HL-60 (cell line): ENCODE measurements at regions not wholly inside any gene's neighbourhood (a gene's known extent, or its start where the extent isn't known, plus 50 kb on each side); places are given as distances from the start of the nearest gene placed in this dataset.

Experiments
- DNase-seq, 2 experiments: peaks; one replicate each; pipeline ENCODE4 v3.0.0-alpha.2; 2010 to 2020; ENCODE audit warnings: low read depth in 1 of 2, low spot score in 1 of 2
- H3K27ac ChIP-seq: fragments of 250-450 bp; sonication (Bioruptor Pico); replicated peaks from 2 replicates; pipeline ENCODE4 v1.5.1; 2020; ENCODE audit warnings: mild to moderate bottlenecking, moderate library complexity
- H3K27me3 ChIP-seq: fragments of 250-450 bp; sonication (Bioruptor Pico); 2 replicates; pipeline ENCODE4 v1.5.1; 2021; ENCODE audit warnings: mild to moderate bottlenecking, moderate library complexity; ENCODE audit not compliant: insufficient read depth, poor library complexity, severe bottlenecking
- H3K4me3 ChIP-seq: replicated peaks from 2 replicates; pipeline ENCODE4 v1.5.1; 2011; ENCODE audit warnings: mild to moderate bottlenecking, control low read depth, low read length; ENCODE audit not compliant: insufficient read depth
- GABPA ChIP-seq: IDR thresholded peaks from 2 replicates; pipeline ENCODE4 v1.6.1; 2012; ENCODE audit warnings: low read depth
- POLR2AphosphoS5 ChIP-seq: IDR thresholded peaks from 2 replicates; pipeline ENCODE4 v1.6.1; 2012; ENCODE audit warnings: low read depth
- SPI1 ChIP-seq: IDR thresholded peaks from 2 replicates; pipeline ENCODE4 v1.6.1; 2012; ENCODE audit warnings: low read depth, mild to moderate bottlenecking, borderline replicate concordance
- TF ChIP-seq, protein P1 (sequence below): IDR thresholded peaks from 2 replicates; pipeline ENCODE4 v1.6.1; 2012; ENCODE audit warnings: low read depth; ENCODE audit not compliant: insufficient replicate concordance
- TF ChIP-seq, protein P2 (sequence below): IDR thresholded peaks from one replicate; pipeline ENCODE4 v1.5.1; 2011; ENCODE audit warnings: low read length, control low read depth, inconsistent platforms; ENCODE audit not compliant: insufficient read depth

DNA sequence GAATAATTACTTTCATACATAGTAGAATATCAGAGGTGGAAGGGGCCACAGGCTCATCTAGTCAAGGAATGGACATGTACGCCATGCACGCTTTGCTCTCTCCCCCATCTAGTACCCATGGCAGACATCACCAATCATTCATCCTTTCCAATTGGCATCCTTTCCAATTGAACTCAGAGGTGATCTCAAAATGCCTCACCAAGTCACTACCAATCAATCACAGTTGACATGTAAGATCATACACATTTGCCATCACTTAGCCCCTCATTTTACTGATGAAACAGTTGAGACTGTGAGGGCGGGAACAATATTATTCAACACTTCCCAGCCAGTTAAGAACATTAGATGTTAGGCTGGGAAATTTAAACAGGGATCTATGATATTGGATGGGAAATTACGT lies 308.4 kb downstream of the FGFR2 start:
- TF ChIP-seq POLR2AphosphoS5 (no peak), SPI1 (no peak), GABPA (no peak)
- TF ChIP-seq, protein P1, sequence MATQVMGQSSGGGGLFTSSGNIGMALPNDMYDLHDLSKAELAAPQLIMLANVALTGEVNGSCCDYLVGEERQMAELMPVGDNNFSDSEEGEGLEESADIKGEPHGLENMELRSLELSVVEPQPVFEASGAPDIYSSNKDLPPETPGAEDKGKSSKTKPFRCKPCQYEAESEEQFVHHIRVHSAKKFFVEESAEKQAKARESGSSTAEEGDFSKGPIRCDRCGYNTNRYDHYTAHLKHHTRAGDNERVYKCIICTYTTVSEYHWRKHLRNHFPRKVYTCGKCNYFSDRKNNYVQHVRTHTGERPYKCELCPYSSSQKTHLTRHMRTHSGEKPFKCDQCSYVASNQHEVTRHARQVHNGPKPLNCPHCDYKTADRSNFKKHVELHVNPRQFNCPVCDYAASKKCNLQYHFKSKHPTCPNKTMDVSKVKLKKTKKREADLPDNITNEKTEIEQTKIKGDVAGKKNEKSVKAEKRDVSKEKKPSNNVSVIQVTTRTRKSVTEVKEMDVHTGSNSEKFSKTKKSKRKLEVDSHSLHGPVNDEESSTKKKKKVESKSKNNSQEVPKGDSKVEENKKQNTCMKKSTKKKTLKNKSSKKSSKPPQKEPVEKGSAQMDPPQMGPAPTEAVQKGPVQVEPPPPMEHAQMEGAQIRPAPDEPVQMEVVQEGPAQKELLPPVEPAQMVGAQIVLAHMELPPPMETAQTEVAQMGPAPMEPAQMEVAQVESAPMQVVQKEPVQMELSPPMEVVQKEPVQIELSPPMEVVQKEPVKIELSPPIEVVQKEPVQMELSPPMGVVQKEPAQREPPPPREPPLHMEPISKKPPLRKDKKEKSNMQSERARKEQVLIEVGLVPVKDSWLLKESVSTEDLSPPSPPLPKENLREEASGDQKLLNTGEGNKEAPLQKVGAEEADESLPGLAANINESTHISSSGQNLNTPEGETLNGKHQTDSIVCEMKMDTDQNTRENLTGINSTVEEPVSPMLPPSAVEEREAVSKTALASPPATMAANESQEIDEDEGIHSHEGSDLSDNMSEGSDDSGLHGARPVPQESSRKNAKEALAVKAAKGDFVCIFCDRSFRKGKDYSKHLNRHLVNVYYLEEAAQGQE = no peak
- TF ChIP-seq, protein P2, sequence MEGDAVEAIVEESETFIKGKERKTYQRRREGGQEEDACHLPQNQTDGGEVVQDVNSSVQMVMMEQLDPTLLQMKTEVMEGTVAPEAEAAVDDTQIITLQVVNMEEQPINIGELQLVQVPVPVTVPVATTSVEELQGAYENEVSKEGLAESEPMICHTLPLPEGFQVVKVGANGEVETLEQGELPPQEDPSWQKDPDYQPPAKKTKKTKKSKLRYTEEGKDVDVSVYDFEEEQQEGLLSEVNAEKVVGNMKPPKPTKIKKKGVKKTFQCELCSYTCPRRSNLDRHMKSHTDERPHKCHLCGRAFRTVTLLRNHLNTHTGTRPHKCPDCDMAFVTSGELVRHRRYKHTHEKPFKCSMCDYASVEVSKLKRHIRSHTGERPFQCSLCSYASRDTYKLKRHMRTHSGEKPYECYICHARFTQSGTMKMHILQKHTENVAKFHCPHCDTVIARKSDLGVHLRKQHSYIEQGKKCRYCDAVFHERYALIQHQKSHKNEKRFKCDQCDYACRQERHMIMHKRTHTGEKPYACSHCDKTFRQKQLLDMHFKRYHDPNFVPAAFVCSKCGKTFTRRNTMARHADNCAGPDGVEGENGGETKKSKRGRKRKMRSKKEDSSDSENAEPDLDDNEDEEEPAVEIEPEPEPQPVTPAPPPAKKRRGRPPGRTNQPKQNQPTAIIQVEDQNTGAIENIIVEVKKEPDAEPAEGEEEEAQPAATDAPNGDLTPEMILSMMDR = no peak
- H3K27me3 ChIP-seq = peaks cover 8% of the 10 kb centered on the region
- no peak overlapping the region for H3K27ac ChIP-seq
- no peak overlapping the region for H3K4me3 ChIP-seq
- DNase-seq = no peak

DNA sequence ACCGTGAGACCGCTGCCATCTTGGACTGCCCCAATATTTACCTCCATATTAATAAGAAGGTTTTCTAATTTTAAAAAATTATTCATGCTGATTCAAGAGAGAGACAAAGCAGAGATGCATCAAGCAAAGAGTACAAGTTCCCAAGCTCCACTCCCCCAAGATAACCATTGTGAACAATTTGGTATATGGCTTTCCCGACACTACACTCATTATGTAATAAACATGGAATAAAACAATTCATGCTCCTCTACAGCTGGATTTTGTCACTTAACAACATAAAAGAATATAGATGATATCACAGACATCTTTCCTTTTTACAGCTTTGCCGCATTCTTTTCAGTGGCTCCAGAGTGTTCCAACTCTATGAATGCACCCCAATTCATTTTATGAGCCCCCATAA lies 307.6 kb downstream of the FGFR2 start:
- Histone ChIP-seq H3K27ac (no peak overlapping the region), H3K27me3 (peaks cover 10% of the 10 kb centered on the region), H3K4me3 (no peak overlapping the region)
- DNase-seq = no peak
- TF ChIP-seq POLR2AphosphoS5 (no peak), SPI1 (no peak), GABPA (no peak)
- TF ChIP-seq, protein P2 = no peak
- TF ChIP-seq, protein P1 = no peak

DNA sequence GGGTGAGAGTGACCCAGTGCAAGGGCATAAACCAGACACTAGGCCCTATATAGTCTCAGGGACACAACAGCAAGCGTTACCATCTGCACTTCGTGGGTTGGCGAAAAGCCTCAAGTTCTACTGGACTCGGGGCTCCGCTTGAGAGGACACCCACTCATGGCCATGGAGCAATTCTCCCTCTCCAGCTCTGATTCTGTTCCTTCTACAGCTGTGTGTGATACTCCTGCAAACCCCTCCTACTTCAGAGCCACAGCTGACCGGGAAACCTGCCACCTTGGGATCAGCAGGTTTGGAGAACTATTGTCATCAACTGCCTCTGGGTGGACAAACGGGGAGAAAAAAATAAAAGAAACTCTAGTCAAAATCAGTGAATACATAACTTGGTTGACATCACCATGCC lies 306.9 kb downstream of the FGFR2 start:
- H3K4me3 ChIP-seq = no peak overlapping the region
- DNase-seq = no peak
- TF ChIP-seq GABPA (no peak), SPI1 (no peak), POLR2AphosphoS5 (no peak)
- TF ChIP-seq, protein P1 = no peak
- TF ChIP-seq, protein P2 = no peak
- H3K27ac ChIP-seq = no peak overlapping the region
- peaks cover 10% of the 10 kb centered on the region for H3K27me3 ChIP-seq
